ENCODE measurements at regions not wholly inside any gene's neighbourhood (a gene's known extent, or its start where the extent isn't known, plus 50 kb on each side); places are given as distances from the start of the nearest gene placed in this dataset.
"Not testable (repeated sequence)": the region's sequence is repeated elsewhere in the genome, so short reads cannot be mapped to it uniquely, and the experiment has no call there.

- DNase-seq (ENCODE audit: low read depth in 2 of 2), result no peak
These were observed 386.9 kb downstream of the PREX1 start for GRCh38 chr20:48440916-48441315.

GRCh38 chr20:48440261-48440660 is 387.5 kb downstream of the PREX1 start:
- not testable (repeated sequence) for DNase-seq (ENCODE audit: low read depth in 2 of 2)

GRCh38 chr20:48437146-48437545 is 390.7 kb downstream of the PREX1 start:
- no peak for DNase-seq (ENCODE audit: low read depth in 2 of 2)

- DNase-seq (ENCODE audit: low read depth in 2 of 2), result not testable (repeated sequence)
These were observed 391.2 kb downstream of the PREX1 start for GRCh38 chr20:48436609-48437008.

- no peak for DNase-seq (ENCODE audit: low read depth in 2 of 2)
These were observed 394.6 kb downstream of the PREX1 start for GRCh38 chr20:48433178-48433577.

- DNase-seq (ENCODE audit: low read depth in 2 of 2), result no peak
These were observed 395.3 kb downstream of the PREX1 start for GRCh38 chr20:48432494-48432832.

GRCh38 chr20:48431653-48432493 is 395.9 kb downstream of the PREX1 start:
- no peak for DNase-seq (ENCODE audit: low read depth in 2 of 2)

GRCh38 chr20:48426630-48427029 is 401.2 kb downstream of the PREX1 start:
- DNase-seq (ENCODE audit: low read depth in 2 of 2), result no peak

GRCh38 chr20:48425817-48426612 is 401.8 kb downstream of the PREX1 start:
- DNase-seq (ENCODE audit: low read depth in 2 of 2), result no peak

GRCh38 chr20:48425321-48425720 is 402.5 kb downstream of the PREX1 start:
- DNase-seq (ENCODE audit: low read depth in 2 of 2), result no peak

GRCh38 chr20:48422242-48422960 is 405.4 kb downstream of the PREX1 start:
- DNase-seq (ENCODE audit: low read depth in 2 of 2), result no peak

GRCh38 chr20:48421547-48421946 is 406.3 kb downstream of the PREX1 start:
- no peak for DNase-seq (ENCODE audit: low read depth in 2 of 2)

GRCh38 chr20:48420176-48420575 is 407.6 kb downstream of the PREX1 start:
- DNase-seq (ENCODE audit: low read depth in 2 of 2), result no peak

GRCh38 chr20:48419173-48419572 is 408.6 kb downstream of the PREX1 start:
- DNase-seq (ENCODE audit: low read depth in 2 of 2), result no peak

- no peak for DNase-seq (ENCODE audit: low read depth in 2 of 2)
These were observed 411.8 kb downstream of the PREX1 start for GRCh38 chr20:48416002-48416401.

GRCh38 chr20:48414786-48415185 is 413.0 kb downstream of the PREX1 start:
- no peak for DNase-seq (ENCODE audit: low read depth in 2 of 2)

- no peak for DNase-seq (ENCODE audit: low read depth in 2 of 2)
These were observed 415.8 kb downstream of the PREX1 start for GRCh38 chr20:48411919-48412522.

- DNase-seq (ENCODE audit: low read depth in 2 of 2), result no peak
These were observed 416.6 kb downstream of the PREX1 start for GRCh38 chr20:48411245-48411644.

GRCh38 chr20:48409055-48409615 is 418.7 kb downstream of the PREX1 start:
- no peak for DNase-seq (ENCODE audit: low read depth in 2 of 2)

- DNase-seq (ENCODE audit: low read depth in 2 of 2), result no peak
These were observed 420.1 kb downstream of the PREX1 start for GRCh38 chr20:48407710-48408109.

GRCh38 chr20:48406912-48407340 is 420.9 kb downstream of the PREX1 start:
- DNase-seq (ENCODE audit: low read depth in 2 of 2), result no peak

- no peak for DNase-seq (ENCODE audit: low read depth in 2 of 2)
These were observed 421.3 kb downstream of the PREX1 start for GRCh38 chr20:48406498-48406897.
